SH-SY5Y (cell line): ENCODE measurements at regions not wholly inside any gene's neighbourhood (a gene's known extent, or its start where the extent isn't known, plus 50 kb on each side); places are given as distances from the start of the nearest gene placed in this dataset.

Source experiments
- GATA2 ChIP-seq: IDR thresholded peaks from 2 replicates; pipeline ENCODE4 v1.6.1; 2011; ENCODE audit warnings: mild to moderate bottlenecking, low read depth, low read length
- GATA3 ChIP-seq: IDR thresholded peaks from 2 replicates; pipeline ENCODE4 v1.6.1; 2011; ENCODE audit warnings: low read depth, mild to moderate bottlenecking, low read length, moderate library complexity

DNA sequence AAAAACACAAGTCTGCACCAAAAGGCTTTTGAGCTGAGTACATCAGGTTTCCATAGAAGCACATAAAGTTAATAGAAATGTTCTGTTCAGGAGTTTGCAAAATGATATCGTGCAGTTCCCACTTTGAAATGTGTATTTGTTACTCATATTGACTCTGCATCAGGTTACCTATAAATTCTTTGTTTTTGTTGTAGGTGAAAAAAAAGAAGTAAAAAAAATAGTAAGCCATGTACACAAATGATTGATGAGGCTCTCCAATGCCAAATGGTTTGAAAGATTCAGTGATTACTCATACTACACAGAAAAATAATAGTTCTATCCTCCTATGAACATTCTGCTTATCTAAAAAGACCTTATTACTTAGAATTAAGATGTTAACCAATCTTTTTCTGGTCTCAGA lies 287.3 kb upstream of the MME start:
- TF ChIP-seq GATA2 (no peak), GATA3 (no peak)
